H1 (cell line): ENCODE measurements at regions not wholly inside any gene's neighbourhood (a gene's known extent, or its start where the extent isn't known, plus 50 kb on each side); places are given as distances from the start of the nearest gene placed in this dataset.

Experiments used
- SIN3A ChIP-seq, 2 experiments: IDR thresholded peaks in 1 of 2; conservative IDR thresholded peaks in 1 of 2; 2 replicates each; pipeline ENCODE4 v1.6.1; 2011 to 2012; ENCODE audit warnings: low read length in 2 of 2, improper control_type of control experiment in 1 of 2, low read depth in 1 of 2, mild to moderate bottlenecking in 1 of 2

- no peak for TF ChIP-seq SIN3A (conservative IDR thresholded peaks at IDR 0.05 in 1 of 2, IDR thresholded peaks at IDR 0.05 in 1 of 2; ENCODE audit: low read depth in 1 of 2, low read length in 2 of 2)
Measured at GRCh38 chr11:15476371-15476917, 361.7 kb downstream of the INSC start (continued).
